Thyroid gland (tissue), 4 donors: ENCODE measurements at regions not wholly inside any gene's neighbourhood (a gene's known extent, or its start where the extent isn't known, plus 50 kb on each side); places are given as distances from the start of the nearest gene placed in this dataset.

ENCODE experiments used
- CTCF ChIP-seq, 6 experiments: fragments of 200-600 bp in 3 of 6; fragments of 450-650 bp in 3 of 6; sonication (generic) in 3 of 6; IDR thresholded peaks; one replicate each; pipeline ENCODE4 v1.5.1; 2016 to 2019; ENCODE audit warnings: antibody characterized with exemption in 6 of 6, mild to moderate bottlenecking in 2 of 6, inconsistent platforms in 1 of 6, moderate library complexity in 1 of 6
- POLR2A ChIP-seq, 2 donors: fragments of 450-650 bp; IDR thresholded peaks; one replicate each; pipeline ENCODE4 v1.6.1; 2017; ENCODE audit warnings: antibody characterized with exemption in 2 of 2, mild to moderate bottlenecking in 2 of 2, moderate library complexity in 1 of 2

GRCh38 chr5:74061292-74061691 is 435.3 kb downstream of the ARHGEF28 start:
- TF ChIP-seq CTCF (IDR thresholded peaks at IDR 0.05) (no peak), POLR2A (IDR thresholded peaks at IDR 0.05) (no peak)
